H9 (cell line): ENCODE measurements at regions not wholly inside any gene's neighbourhood (a gene's known extent, or its start where the extent isn't known, plus 50 kb on each side); places are given as distances from the start of the nearest gene placed in this dataset.

Experiments used
- DNase-seq: peaks from one replicate; pipeline ENCODE4 v3.0.0-alpha.2; 2017
- H2AFZ ChIP-seq: one replicate; pipeline ENCODE4 v1.6.1; 2013; ENCODE audit warnings: mild to moderate bottlenecking, low read length, control low read depth, moderate library complexity
- H2AK5ac ChIP-seq: 2 replicates; pipeline ENCODE4 v1.6.1; 2013; ENCODE audit warnings: low read length, control low read depth, mixed read lengths; ENCODE audit not compliant: insufficient read length
- H2BK120ac ChIP-seq: one replicate; pipeline ENCODE4 v1.6.1; 2013; ENCODE audit warnings: low read depth, mild to moderate bottlenecking, low read length, control low read depth, inconsistent platforms; ENCODE audit not compliant: poor library complexity, severe bottlenecking
- H2BK12ac ChIP-seq: 2 replicates; pipeline ENCODE4 v1.6.1; 2013; ENCODE audit warnings: low read length, control low read depth, mixed read lengths, low read depth; ENCODE audit not compliant: insufficient read length
- H2BK15ac ChIP-seq: 2 replicates; pipeline ENCODE4 v1.6.1; 2013; ENCODE audit warnings: low read depth, low read length, control low read depth
- H2BK20ac ChIP-seq: one replicate; pipeline ENCODE4 v1.6.1; 2013; ENCODE audit warnings: low read depth, mild to moderate bottlenecking, low read length, control low read depth, inconsistent platforms; ENCODE audit not compliant: poor library complexity, severe bottlenecking
- H2BK5ac ChIP-seq: 2 replicates; pipeline ENCODE4 v1.6.1; 2013; ENCODE audit warnings: low read length, control low read depth, mixed read lengths; ENCODE audit not compliant: insufficient read length
- H3K14ac ChIP-seq: 2 replicates; pipeline ENCODE4 v1.6.1; 2013; ENCODE audit warnings: low read length, control low read depth; ENCODE audit not compliant: insufficient read depth
- H3K18ac ChIP-seq: 2 replicates; pipeline ENCODE4 v1.6.1; 2013; ENCODE audit warnings: low read depth, mild to moderate bottlenecking, mixed read lengths, low read length, control low read depth; ENCODE audit not compliant: insufficient read length
- H3K23ac ChIP-seq: 2 replicates; pipeline ENCODE4 v1.6.1; 2013; ENCODE audit warnings: low read length, control low read depth, mixed read lengths, low read depth; ENCODE audit not compliant: insufficient read length
- H3K23me2 ChIP-seq: 2 replicates; pipeline ENCODE4 v1.6.1; 2013; ENCODE audit warnings: low read depth, mild to moderate bottlenecking, mixed read lengths, low read length, control low read depth; ENCODE audit not compliant: insufficient read length, poor library complexity, severe bottlenecking
- H3K27ac ChIP-seq: 2 replicates; pipeline ENCODE4 v1.5.1; 2013; ENCODE audit warnings: low read length, control low read depth, mixed read lengths, low read depth; ENCODE audit not compliant: insufficient read length
- H3K27me3 ChIP-seq: 2 replicates; pipeline ENCODE4 v1.6.1; 2013; ENCODE audit warnings: low read length, control low read depth, inconsistent platforms; ENCODE audit not compliant: insufficient read depth
- H3K4ac ChIP-seq: 2 replicates; pipeline ENCODE4 v1.6.1; 2013; ENCODE audit warnings: low read depth, mild to moderate bottlenecking, control low read depth, inconsistent platforms, low read length, moderate library complexity
- H3K4me1 ChIP-seq: 2 replicates; pipeline ENCODE4 v1.6.1; 2013; ENCODE audit warnings: low read length, control low read depth, inconsistent platforms; ENCODE audit not compliant: insufficient read depth
- H3K4me2 ChIP-seq: 2 replicates; pipeline ENCODE4 v1.6.1; 2013; ENCODE audit warnings: low read length, control low read depth, mixed read lengths; ENCODE audit not compliant: insufficient read length, insufficient read depth
- H3K56ac ChIP-seq: 2 replicates; pipeline ENCODE4 v1.6.1; 2013; ENCODE audit warnings: low read depth, mild to moderate bottlenecking, mixed read lengths, low read length, control low read depth; ENCODE audit not compliant: insufficient read length
- H3K79me1 ChIP-seq: 2 replicates; pipeline ENCODE4 v1.6.1; 2013; ENCODE audit warnings: low read depth, mild to moderate bottlenecking, moderate library complexity, low read length, control low read depth, inconsistent platforms; ENCODE audit not compliant: insufficient read depth, poor library complexity, severe bottlenecking
- H3K79me2 ChIP-seq: 2 replicates; pipeline ENCODE4 v1.6.1; 2013; ENCODE audit warnings: low read length, control low read depth, inconsistent platforms; ENCODE audit not compliant: insufficient read depth
- H3K9ac ChIP-seq: 2 replicates; pipeline ENCODE4 v1.6.1; 2013; ENCODE audit warnings: low read length, control low read depth, mixed read lengths; ENCODE audit not compliant: insufficient read length; ENCODE audit errors: extremely low read depth
- H3K9me3 ChIP-seq: one replicate; pipeline ENCODE4 v1.6.1; 2013; ENCODE audit warnings: low read depth, low read length, inconsistent platforms; ENCODE audit not compliant: control insufficient read depth
- H3T11ph ChIP-seq: one replicate; pipeline ENCODE4 v1.6.1; 2013; ENCODE audit warnings: mild to moderate bottlenecking, low read length, control low read depth, inconsistent platforms
- H4K20me1 ChIP-seq: one replicate; pipeline ENCODE4 v1.6.1; 2013; ENCODE audit not compliant: control insufficient read depth, insufficient read length, insufficient read depth
- H4K5ac ChIP-seq: 2 replicates; pipeline ENCODE4 v1.6.1; 2013; ENCODE audit warnings: low read depth, mild to moderate bottlenecking, mixed read lengths, low read length, control low read depth; ENCODE audit not compliant: insufficient read length
- H4K8ac ChIP-seq: replicated peaks from 2 replicates; pipeline ENCODE4 v1.6.1; 2013; ENCODE audit warnings: low read length, control low read depth, mixed read lengths, low read depth; ENCODE audit not compliant: insufficient read length
- H4K91ac ChIP-seq: 2 replicates; pipeline ENCODE4 v1.6.1; 2013; ENCODE audit warnings: low read depth, mild to moderate bottlenecking, moderate library complexity, mixed read lengths, low read length, control low read depth; ENCODE audit not compliant: insufficient read length
- H3K27ac Mint-ChIP-seq, 3 experiments: 2 replicates in 2 of 3; 3 replicates in 1 of 3; pipeline ENCODE4 v1.8.0; 2020 to 2021; ENCODE audit warnings: mixed read lengths in 3 of 3, mild to moderate bottlenecking in 1 of 3, moderate library complexity in 1 of 3
- H3K27me3 Mint-ChIP-seq: 2 replicates; pipeline ENCODE4 v1.8.0; 2021; ENCODE audit warnings: low read depth, mild to moderate bottlenecking, moderate library complexity, mixed read lengths
- H3K36me3 Mint-ChIP-seq, 3 experiments: 2 replicates in 2 of 3; 3 replicates in 1 of 3; pipeline ENCODE4 v1.8.0; 2020 to 2021; ENCODE audit warnings: low read depth in 3 of 3, mixed read lengths in 3 of 3; ENCODE audit not compliant: insufficient read depth in 1 of 3
- H3K4me1 Mint-ChIP-seq, 2 experiments: 2 replicates each; pipeline ENCODE4 v1.8.0; 2020; ENCODE audit warnings: mixed read lengths in 2 of 2
- H3K4me3 Mint-ChIP-seq, 2 experiments: 2 replicates in 1 of 2; 3 replicates in 1 of 2; pipeline ENCODE4 v1.8.0; 2020 to 2021; ENCODE audit warnings: mild to moderate bottlenecking in 2 of 2, mixed read lengths in 2 of 2, moderate library complexity in 1 of 2
- H3K9me3 Mint-ChIP-seq, 2 experiments: 2 replicates in 1 of 2; 3 replicates in 1 of 2; pipeline ENCODE4 v1.8.0; 2020; ENCODE audit warnings: mild to moderate bottlenecking in 2 of 2, mixed read lengths in 2 of 2, moderate library complexity in 1 of 2
- TF ChIP-seq, protein P1 (sequence below): fragments of 200-600 bp; sonication (generic); conservative IDR thresholded peaks from 3 replicates; pipeline ENCODE4 v1.8.0; 2021; ENCODE audit warnings: antibody characterized with exemption, mild to moderate bottlenecking

DNA sequence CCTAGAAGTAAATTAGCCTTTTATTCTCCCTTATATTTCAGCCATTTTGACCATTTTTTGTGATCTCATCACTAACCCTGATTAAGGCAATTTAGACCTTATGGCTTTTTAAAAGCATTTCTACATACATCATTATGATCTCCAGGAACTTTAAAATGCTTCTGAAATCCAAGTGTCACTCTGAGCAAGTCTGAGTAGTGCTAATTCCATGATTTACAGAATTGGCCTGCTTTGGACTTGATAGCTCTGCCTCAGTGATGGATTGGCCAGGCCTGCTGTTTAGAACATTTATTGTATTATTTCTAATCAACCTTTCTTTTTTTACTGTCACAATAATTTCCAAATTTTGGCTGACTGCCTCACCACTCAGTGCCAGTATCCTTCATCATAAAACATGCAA lies 116.4 kb downstream of the KCNA4 start:
- H3K23ac ChIP-seq = no peak overlapping the region
- H2BK15ac ChIP-seq = no peak overlapping the region
- no peak overlapping the region for H4K91ac ChIP-seq
- Mint-ChIP-seq H3K4me1 (no peaks in the 10 kb centered on the region), H3K27ac (no peak overlapping the region), H3K27me3 (no peaks in the 10 kb centered on the region), H3K4me3 (no peak overlapping the region), H3K36me3 (no peaks in the 10 kb centered on the region; a peak in 1 of 7 replicates), H3K9me3 (peaks cover 3 to 5% of the 10 kb centered on the region in 2 experiments; a peak in 3 of 5 replicates)
- H3T11ph ChIP-seq = no peak overlapping the region
- DNase-seq = no peak
- no peaks in the 10 kb centered on the region for H3K9me3 ChIP-seq
- H3K79me1 ChIP-seq = no peaks in the 10 kb centered on the region
- H3K14ac ChIP-seq = no peak overlapping the region
- no peak overlapping the region for H3K56ac ChIP-seq
- TF ChIP-seq, protein P1, sequence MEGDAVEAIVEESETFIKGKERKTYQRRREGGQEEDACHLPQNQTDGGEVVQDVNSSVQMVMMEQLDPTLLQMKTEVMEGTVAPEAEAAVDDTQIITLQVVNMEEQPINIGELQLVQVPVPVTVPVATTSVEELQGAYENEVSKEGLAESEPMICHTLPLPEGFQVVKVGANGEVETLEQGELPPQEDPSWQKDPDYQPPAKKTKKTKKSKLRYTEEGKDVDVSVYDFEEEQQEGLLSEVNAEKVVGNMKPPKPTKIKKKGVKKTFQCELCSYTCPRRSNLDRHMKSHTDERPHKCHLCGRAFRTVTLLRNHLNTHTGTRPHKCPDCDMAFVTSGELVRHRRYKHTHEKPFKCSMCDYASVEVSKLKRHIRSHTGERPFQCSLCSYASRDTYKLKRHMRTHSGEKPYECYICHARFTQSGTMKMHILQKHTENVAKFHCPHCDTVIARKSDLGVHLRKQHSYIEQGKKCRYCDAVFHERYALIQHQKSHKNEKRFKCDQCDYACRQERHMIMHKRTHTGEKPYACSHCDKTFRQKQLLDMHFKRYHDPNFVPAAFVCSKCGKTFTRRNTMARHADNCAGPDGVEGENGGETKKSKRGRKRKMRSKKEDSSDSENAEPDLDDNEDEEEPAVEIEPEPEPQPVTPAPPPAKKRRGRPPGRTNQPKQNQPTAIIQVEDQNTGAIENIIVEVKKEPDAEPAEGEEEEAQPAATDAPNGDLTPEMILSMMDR = no peak
- H4K20me1 ChIP-seq = no peaks in the 10 kb centered on the region
- H4K5ac ChIP-seq = no peak overlapping the region
- no peak overlapping the region for H2AFZ ChIP-seq
- H2BK120ac ChIP-seq = no peak overlapping the region
- no peak overlapping the region for H3K18ac ChIP-seq
- H3K79me2 ChIP-seq = no peaks in the 10 kb centered on the region
- no peak overlapping the region for H2BK12ac ChIP-seq
- H3K23me2 ChIP-seq = no peaks in the 10 kb centered on the region
- H3K9ac ChIP-seq = no peak overlapping the region
- H4K8ac ChIP-seq = no peak overlapping the region
- no peak overlapping the region for H3K4me2 ChIP-seq
- no peak overlapping the region for H3K4ac ChIP-seq
- H2BK5ac ChIP-seq = no peak overlapping the region
- no peaks in the 10 kb centered on the region for H3K27me3 ChIP-seq
- no peak overlapping the region for H2BK20ac ChIP-seq
- no peaks in the 10 kb centered on the region for H3K4me1 ChIP-seq
- no peak overlapping the region for H3K27ac ChIP-seq
- H2AK5ac ChIP-seq = no peak overlapping the region
